ENCODE measurements at regions not wholly inside any gene's neighbourhood (a gene's known extent, or its start where the extent isn't known, plus 50 kb on each side); places are given as distances from the start of the nearest gene placed in this dataset.

- no peaks in the 10 kb centered on the region for H3K36me3 ChIP-seq
- no peaks in the 10 kb centered on the region for H3K27me3 ChIP-seq
- H3K4me3 ChIP-seq: no peak overlapping the region
- 72 to 87% methylated on average over 6 to 7 of the region's 7 CpGs for WGBS, 2 donors (ENCODE audit: low coverage in 1 of 2)
- TF ChIP-seq CTCF (IDR thresholded peaks at IDR 0.05) (no peak), POLR2AphosphoS5 (IDR thresholded peaks at IDR 0.05) (no peak), POLR2A (IDR thresholded peaks at IDR 0.05) (no peak), EP300 (IDR thresholded peaks at IDR 0.05) (no peak)
- no peak for ATAC-seq
- H3K9me3 ChIP-seq: peaks cover 0 to under 1% (median 0%) of the 10 kb centered on the region in 3 donors
- H3K27ac ChIP-seq: no peak overlapping the region
- H3K4me1 ChIP-seq: no peaks in the 10 kb centered on the region
Measured at GRCh38 chr3:22980346-22980745, 222.8 kb upstream of the UBE2E2 start.

- no peak for ATAC-seq
- TF ChIP-seq EP300 (IDR thresholded peaks at IDR 0.05) (no peak), CTCF (IDR thresholded peaks at IDR 0.05) (no peak), POLR2AphosphoS5 (IDR thresholded peaks at IDR 0.05) (no peak), POLR2A (IDR thresholded peaks at IDR 0.05) (no peak)
- H3K27me3 ChIP-seq: no peaks in the 10 kb centered on the region
- H3K36me3 ChIP-seq: no peaks in the 10 kb centered on the region
- no peak overlapping the region for H3K27ac ChIP-seq
- H3K4me3 ChIP-seq: no peak overlapping the region
- WGBS, 2 donors (ENCODE audit: low coverage in 1 of 2): 88 to 89% methylated on average over 2 to 3 of the region's 3 CpGs
- H3K9me3 ChIP-seq: peaks cover 0 to 7% (median 0%) of the 10 kb centered on the region in 3 donors
- no peaks in the 10 kb centered on the region for H3K4me1 ChIP-seq
Measured at GRCh38 chr3:22981166-22981565, 222.0 kb upstream of the UBE2E2 start.

- Histone ChIP-seq H3K27me3 (no peaks in the 10 kb centered on the region), H3K36me3 (no peaks in the 10 kb centered on the region), H3K9me3 (peaks cover 0 to 10% (median 0%) of the 10 kb centered on the region in 3 donors), H3K27ac (no peak overlapping the region), H3K4me1 (no peaks in the 10 kb centered on the region), H3K4me3 (no peak overlapping the region)
- WGBS, 2 donors (ENCODE audit: low coverage in 1 of 2): 44 to 62% methylated on average over 2 of the region's 2 CpGs
- ATAC-seq: no peak
- no peak for TF ChIP-seq EP300 (IDR thresholded peaks at IDR 0.05)
- TF ChIP-seq POLR2A (IDR thresholded peaks at IDR 0.05): no peak
- TF ChIP-seq POLR2AphosphoS5 (IDR thresholded peaks at IDR 0.05): no peak
- TF ChIP-seq CTCF (IDR thresholded peaks at IDR 0.05): no peak
Measured at GRCh38 chr3:22981861-22982260, 221.3 kb upstream of the UBE2E2 start.

GRCh38 chr3:22982981-22983587, 220.0 kb upstream of the UBE2E2 start:
- peaks cover 0 to 10% (median 0%) of the 10 kb centered on the region in 3 donors for H3K9me3 ChIP-seq
- no peak overlapping the region for H3K4me3 ChIP-seq
- 68 to 74% methylated on average over 6 of the region's 7 CpGs for WGBS, 2 donors (ENCODE audit: low coverage in 1 of 2)
- H3K4me1 ChIP-seq: no peaks in the 10 kb centered on the region
- H3K36me3 ChIP-seq: no peaks in the 10 kb centered on the region
- H3K27me3 ChIP-seq: no peaks in the 10 kb centered on the region
- ATAC-seq: no peak
- TF ChIP-seq CTCF (IDR thresholded peaks at IDR 0.05) (no peak), POLR2AphosphoS5 (IDR thresholded peaks at IDR 0.05) (no peak), EP300 (IDR thresholded peaks at IDR 0.05) (no peak), POLR2A (IDR thresholded peaks at IDR 0.05) (no peak)
- H3K27ac ChIP-seq: no peak overlapping the region

GRCh38 chr3:22986958-22987357, 216.2 kb upstream of the UBE2E2 start:
- Histone ChIP-seq H3K27ac (no peak overlapping the region), H3K4me1 (no peaks in the 10 kb centered on the region), H3K27me3 (no peaks in the 10 kb centered on the region), H3K4me3 (no peak overlapping the region), H3K9me3 (peaks cover 0 to 10% (median 0%) of the 10 kb centered on the region in 3 donors), H3K36me3 (no peaks in the 10 kb centered on the region)
- TF ChIP-seq POLR2A (IDR thresholded peaks at IDR 0.05) (no peak), POLR2AphosphoS5 (IDR thresholded peaks at IDR 0.05) (no peak), CTCF (IDR thresholded peaks at IDR 0.05) (no peak), EP300 (IDR thresholded peaks at IDR 0.05) (no peak)
- ATAC-seq: no peak

All from gastroesophageal sphincter (tissue), 4 donors.